Activated naive CD4-positive, alpha-beta T cell treated with anti-CD3 and anti-CD28 coated beads for 36 hours (primary cell): ENCODE measurements at regions not wholly inside any gene's neighbourhood (a gene's known extent, or its start where the extent isn't known, plus 50 kb on each side); places are given as distances from the start of the nearest gene placed in this dataset.

Experiments
- CTCF ChIA-PET: fragments of 350-600 bp; sonication (Branson Sonifier 250); formaldehyde crosslinking; loops from one replicate; lab custom pipeline; 2021; ENCODE audit warnings: antibody characterized with exemption; lab: Charles Lee
- DNase-seq: peaks from one replicate; pipeline ENCODE4 v3.0.0-alpha.2; 2020
- H3K27ac Mint-ChIP-seq: one replicate; pipeline ENCODE4 v1.8.0; 2021; ENCODE audit warnings: mild to moderate bottlenecking, mixed read lengths
- H3K27me3 Mint-ChIP-seq: one replicate; pipeline ENCODE4 v1.8.0; 2021; ENCODE audit warnings: low read depth, mixed read lengths
- H3K36me3 Mint-ChIP-seq: one replicate; pipeline ENCODE4 v1.8.0; 2021; ENCODE audit warnings: low read depth, mixed read lengths
- H3K4me1 Mint-ChIP-seq: one replicate; pipeline ENCODE4 v1.8.0; 2021; ENCODE audit warnings: low read depth, mixed read lengths
- H3K4me3 Mint-ChIP-seq: one replicate; pipeline ENCODE4 v1.8.0; 2021; ENCODE audit warnings: mild to moderate bottlenecking, moderate library complexity, mixed read lengths
- H3K9me3 Mint-ChIP-seq: one replicate; pipeline ENCODE4 v1.8.0; 2021; ENCODE audit warnings: mixed read lengths
- intact Hi-C: fragments of 100-400 bp; cut with micrococcal nuclease; formaldehyde crosslinking; loops from one replicate; pipeline ENCODE4 v1.15.1; 2023

DNA sequence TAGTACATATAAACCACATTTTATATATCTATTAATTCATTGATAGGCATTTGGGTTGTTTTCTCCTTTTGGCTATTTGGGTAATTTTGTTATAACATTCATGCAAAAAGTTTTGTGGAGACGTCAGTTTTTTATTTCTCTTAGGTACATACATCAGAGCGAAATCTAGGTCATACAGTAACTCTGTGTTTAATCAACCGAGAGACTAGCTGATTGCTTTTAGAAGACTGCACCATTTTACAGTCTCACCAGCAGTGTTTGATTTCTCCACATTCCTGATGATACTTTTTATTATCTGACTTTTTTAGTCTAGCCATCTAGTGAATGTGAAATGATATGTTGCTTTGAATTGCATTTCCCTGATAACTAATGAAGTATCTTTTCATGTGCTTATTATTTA, 1019.3 kb downstream of the NSUN3 start:
- Mint-ChIP-seq H3K9me3 (peaks cover 5% of the 10 kb centered on the region), H3K36me3 (no peaks in the 10 kb centered on the region), H3K27me3 (no peaks in the 10 kb centered on the region), H3K4me1 (no peaks in the 10 kb centered on the region), H3K27ac (no peak overlapping the region), H3K4me3 (no peak overlapping the region)
- DNase-seq = no peak
- intact Hi-C loops = no loop called here
- CTCF ChIA-PET = no interaction called here

DNA sequence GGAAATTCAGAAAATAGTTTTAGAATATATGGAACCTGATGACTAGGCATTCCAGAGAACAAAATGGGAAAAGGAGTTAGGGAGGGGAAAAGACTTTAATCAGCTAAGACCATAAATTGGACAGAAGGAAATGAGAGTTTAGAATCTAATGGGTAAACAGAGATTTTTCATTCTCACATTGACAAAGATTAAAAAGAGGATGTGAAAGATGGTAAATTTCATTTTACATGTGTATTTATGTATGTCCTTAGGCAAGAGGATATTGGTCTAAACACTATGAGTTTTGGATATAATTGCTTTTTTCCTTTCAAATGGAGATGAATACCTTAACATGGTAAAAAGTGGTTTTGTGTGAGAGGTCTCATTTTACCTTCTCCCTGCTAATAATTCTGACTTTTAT, 1021.9 kb downstream of the NSUN3 start:
- peaks cover 1% of the 10 kb centered on the region for H3K9me3 Mint-ChIP-seq
- CTCF ChIA-PET = no interaction called here
- H3K27ac Mint-ChIP-seq = no peak overlapping the region
- no peak overlapping the region for H3K4me3 Mint-ChIP-seq
- intact Hi-C loops = no loop called here
- H3K36me3 Mint-ChIP-seq = no peaks in the 10 kb centered on the region
- H3K4me1 Mint-ChIP-seq = no peaks in the 10 kb centered on the region
- DNase-seq = no peak
- H3K27me3 Mint-ChIP-seq = no peaks in the 10 kb centered on the region

DNA sequence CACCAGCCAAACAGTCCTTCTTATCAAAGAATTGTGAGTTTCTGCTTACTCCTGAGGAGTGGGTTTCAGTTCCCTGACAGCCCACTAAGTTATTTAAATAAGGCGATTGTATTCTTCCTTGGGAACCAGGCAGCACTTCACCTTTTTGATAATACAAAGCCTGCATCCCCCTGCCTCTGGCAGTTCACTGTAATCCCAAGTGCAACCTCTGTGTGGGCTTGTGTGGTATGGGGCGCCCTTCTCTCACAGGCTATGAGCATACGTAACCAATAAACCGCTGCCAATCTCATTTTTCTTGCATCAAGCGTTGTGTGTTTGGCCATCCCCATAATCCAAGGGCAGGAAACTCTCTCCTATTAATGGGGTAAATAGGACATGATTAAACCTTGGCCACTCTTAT, 1025.6 kb downstream of the NSUN3 start:
- Mint-ChIP-seq H3K36me3 (no peaks in the 10 kb centered on the region), H3K4me1 (no peaks in the 10 kb centered on the region), H3K27ac (no peak overlapping the region), H3K9me3 (peaks cover 3% of the 10 kb centered on the region), H3K27me3 (no peaks in the 10 kb centered on the region), H3K4me3 (no peak overlapping the region)
- DNase-seq = no peak
- CTCF ChIA-PET = no interaction called here
- intact Hi-C loops = no loop called here

DNA sequence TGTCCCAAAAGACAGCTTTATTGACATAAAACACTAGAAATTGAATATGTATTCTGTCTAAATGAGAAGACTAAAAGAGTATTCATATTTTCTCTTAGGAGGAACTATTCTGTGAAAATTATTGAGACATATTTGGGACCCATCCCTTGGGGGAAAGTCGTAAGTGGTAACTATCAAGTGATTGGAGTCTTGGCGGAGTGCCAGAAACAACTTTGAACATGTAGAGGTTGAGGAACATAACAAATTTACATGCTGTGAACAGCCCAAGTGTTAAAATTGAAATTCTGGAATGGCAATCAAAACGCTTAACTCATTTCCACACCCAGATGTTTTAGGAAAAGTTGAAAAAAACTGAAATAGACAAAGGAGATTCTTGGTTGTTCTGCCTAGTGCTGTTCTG, 1034.6 kb downstream of the NSUN3 start:
- Mint-ChIP-seq H3K4me1 (no peaks in the 10 kb centered on the region), H3K36me3 (no peaks in the 10 kb centered on the region), H3K27ac (no peak overlapping the region), H3K27me3 (no peaks in the 10 kb centered on the region), H3K9me3 (peaks cover 17% of the 10 kb centered on the region), H3K4me3 (no peak overlapping the region)
- intact Hi-C loops = no loop called here
- CTCF ChIA-PET = no interaction called here
- DNase-seq = no peak

DNA sequence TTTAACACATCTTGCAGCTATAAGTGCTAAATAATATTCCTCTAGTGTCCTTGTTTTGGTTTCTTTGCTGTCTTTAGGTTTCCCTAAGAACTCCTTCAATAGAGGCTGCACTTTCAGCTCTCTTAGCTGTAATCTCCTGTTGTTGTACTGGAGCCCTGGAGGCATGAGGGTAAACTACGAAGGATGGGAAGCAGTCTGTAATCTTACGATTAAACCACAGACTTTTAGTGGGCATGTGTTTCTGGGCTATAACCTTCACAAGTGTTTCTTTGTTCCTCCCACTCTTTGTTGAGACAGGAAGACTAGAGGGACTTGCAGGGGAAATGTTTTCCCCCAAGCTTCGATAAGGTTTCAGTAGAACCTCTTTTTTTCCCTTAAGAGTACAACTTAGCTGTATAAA, 1058.1 kb downstream of the NSUN3 start:
- H3K27me3 Mint-ChIP-seq = no peaks in the 10 kb centered on the region
- DNase-seq = no peak
- H3K27ac Mint-ChIP-seq = no peak overlapping the region
- no peak overlapping the region for H3K4me3 Mint-ChIP-seq
- H3K9me3 Mint-ChIP-seq = peaks cover 5% of the 10 kb centered on the region
- no peaks in the 10 kb centered on the region for H3K36me3 Mint-ChIP-seq
- CTCF ChIA-PET = no interaction called here
- intact Hi-C loops = no loop called here
- H3K4me1 Mint-ChIP-seq = no peaks in the 10 kb centered on the region

DNA sequence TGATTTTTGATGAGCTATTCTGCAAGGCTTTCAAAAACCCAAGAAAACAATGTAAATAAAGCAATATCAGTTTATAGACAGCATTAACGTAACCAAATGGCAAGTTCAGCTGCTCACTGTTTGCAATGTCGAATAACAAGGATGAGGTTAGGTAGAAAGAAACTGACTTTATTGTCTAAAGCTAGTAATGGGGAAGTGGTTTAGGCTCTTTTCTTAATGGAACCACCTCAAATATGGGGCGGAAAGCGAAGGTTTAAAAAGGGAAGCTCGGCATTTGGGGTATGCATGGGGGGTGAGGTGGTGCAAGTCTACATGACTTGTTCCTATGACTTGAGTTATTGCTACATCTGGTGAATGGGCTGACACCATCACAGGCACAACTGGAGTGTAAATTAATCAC, 1060.2 kb downstream of the NSUN3 start:
- Mint-ChIP-seq H3K27me3 (no peaks in the 10 kb centered on the region), H3K9me3 (peaks cover 3% of the 10 kb centered on the region), H3K4me3 (no peak overlapping the region), H3K4me1 (no peaks in the 10 kb centered on the region), H3K36me3 (no peaks in the 10 kb centered on the region), H3K27ac (no peak overlapping the region)
- CTCF ChIA-PET = no interaction called here
- intact Hi-C loops = no loop called here
- no peak for DNase-seq

DNA sequence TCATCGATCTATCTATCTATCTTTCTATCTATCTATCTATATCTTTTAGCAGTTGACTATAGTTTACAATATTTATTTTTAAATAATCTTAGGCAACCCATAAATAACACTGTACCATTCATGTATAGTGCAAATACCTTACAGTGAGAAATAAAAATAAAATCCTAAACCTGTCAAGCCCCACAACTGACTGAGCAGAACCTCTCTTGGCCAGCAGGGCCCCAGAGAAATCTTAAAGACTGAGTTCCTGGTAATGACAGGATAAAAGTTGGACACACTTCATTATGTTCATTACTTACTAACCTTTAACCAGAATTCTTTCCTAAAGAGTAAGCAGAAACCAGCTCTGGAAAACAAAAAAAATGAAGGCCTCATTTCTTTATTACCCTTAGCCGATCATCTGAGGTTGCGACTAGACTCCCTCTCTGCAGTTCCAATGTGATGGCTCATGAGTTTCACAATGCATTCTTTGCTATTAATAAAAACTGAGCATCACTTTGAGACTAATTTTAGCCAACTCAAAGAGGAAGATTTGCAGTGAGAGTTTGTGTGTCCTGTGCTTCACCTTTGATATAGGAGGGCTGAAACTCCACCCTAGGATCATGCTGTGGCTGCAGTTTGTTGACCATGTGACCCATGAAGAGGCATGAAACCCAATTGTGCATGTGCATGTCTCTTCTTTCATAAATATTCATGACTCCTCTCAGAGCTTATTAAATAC, 1072.0 kb downstream of the NSUN3 start:
- DNase-seq = no peak
- no peaks in the 10 kb centered on the region for H3K36me3 Mint-ChIP-seq
- no peak overlapping the region for H3K4me3 Mint-ChIP-seq
- no peak overlapping the region for H3K27ac Mint-ChIP-seq
- H3K9me3 Mint-ChIP-seq = peaks cover 4% of the 10 kb centered on the region
- CTCF ChIA-PET = interaction anchor here (1.1 kb wide), 1 partner anchor 30 kb away, joined by 3 read pairs; no protein-coding TSS in a partner anchor
- H3K27me3 Mint-ChIP-seq = no peaks in the 10 kb centered on the region
- intact Hi-C loops = no loop called here
- H3K4me1 Mint-ChIP-seq = no peaks in the 10 kb centered on the region

DNA sequence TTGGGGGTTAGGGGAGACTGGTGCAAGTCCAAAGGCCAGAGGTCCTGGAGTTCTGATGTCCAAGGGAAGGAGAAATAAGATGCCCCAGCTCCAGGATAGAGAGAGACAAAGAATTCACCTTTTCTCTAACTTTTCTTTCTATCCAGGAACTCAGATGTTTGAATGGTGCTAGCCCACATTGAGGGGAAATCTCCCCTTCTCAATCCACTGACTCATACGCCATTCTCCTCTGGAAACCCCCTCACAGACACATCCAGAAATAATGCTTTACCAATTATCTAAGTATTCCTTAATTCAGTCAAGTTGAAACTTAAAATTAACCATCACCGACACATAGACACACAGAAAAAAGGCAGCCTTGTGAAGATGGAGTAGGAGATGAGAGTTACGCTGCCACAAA, 1085.2 kb downstream of the NSUN3 start:
- intact Hi-C loops = no loop called here
- CTCF ChIA-PET = no interaction called here

DNA sequence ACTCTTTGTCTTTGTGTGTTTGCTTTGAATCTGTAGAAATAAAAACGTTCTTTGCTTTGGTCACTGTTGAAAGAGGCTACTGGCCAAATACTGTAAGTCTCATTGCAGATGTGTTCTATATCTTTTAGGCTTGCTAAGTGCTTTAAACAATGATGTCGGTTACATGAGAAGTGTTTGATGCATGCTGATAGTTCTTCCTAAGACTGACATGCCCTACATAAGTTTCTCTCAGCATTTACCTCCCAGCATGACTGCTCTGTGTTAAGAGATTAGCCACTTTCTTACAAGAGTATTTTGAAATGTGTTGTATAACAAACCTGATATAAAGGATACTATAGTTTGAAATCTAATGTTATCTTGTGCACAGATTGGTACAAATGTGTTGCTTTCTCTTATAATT, 1088.7 kb downstream of the NSUN3 start:
- no peaks in the 10 kb centered on the region for H3K27me3 Mint-ChIP-seq
- no peaks in the 10 kb centered on the region for H3K4me1 Mint-ChIP-seq
- DNase-seq = no peak
- H3K9me3 Mint-ChIP-seq = peaks cover 9% of the 10 kb centered on the region
- no peak overlapping the region for H3K27ac Mint-ChIP-seq
- no peaks in the 10 kb centered on the region for H3K36me3 Mint-ChIP-seq
- no peak overlapping the region for H3K4me3 Mint-ChIP-seq
- CTCF ChIA-PET = no interaction called here
- intact Hi-C loops = no loop called here

More for the DNA sequence above, 1085.2 kb downstream of the NSUN3 start:
- Mint-ChIP-seq H3K36me3 (no peaks in the 10 kb centered on the region), H3K27ac (no peak overlapping the region), H3K27me3 (no peaks in the 10 kb centered on the region), H3K4me3 (no peak overlapping the region), H3K4me1 (no peaks in the 10 kb centered on the region), H3K9me3 (peaks cover 3% of the 10 kb centered on the region)
- no peak for DNase-seq

DNA sequence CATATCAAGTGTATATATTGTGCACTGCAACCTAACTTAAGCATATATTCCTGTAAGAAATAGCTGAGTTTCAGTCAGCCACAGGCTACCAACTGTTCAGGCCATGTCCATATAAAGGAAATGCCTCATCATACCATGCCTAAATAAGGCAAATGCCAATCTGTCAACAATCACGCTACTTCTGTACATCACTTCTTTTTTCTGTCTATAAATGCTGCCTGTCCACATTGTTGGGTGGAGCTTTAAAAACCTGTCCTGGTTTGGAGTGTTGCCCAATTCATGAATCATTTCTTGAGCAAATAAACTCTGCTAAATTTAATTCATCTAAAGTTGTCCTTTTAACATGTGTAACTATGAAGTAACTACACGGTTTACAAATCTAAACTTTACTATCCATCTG, 1091.9 kb downstream of the NSUN3 start:
- intact Hi-C loops = no loop called here
- no peak overlapping the region for H3K4me3 Mint-ChIP-seq

DNA sequence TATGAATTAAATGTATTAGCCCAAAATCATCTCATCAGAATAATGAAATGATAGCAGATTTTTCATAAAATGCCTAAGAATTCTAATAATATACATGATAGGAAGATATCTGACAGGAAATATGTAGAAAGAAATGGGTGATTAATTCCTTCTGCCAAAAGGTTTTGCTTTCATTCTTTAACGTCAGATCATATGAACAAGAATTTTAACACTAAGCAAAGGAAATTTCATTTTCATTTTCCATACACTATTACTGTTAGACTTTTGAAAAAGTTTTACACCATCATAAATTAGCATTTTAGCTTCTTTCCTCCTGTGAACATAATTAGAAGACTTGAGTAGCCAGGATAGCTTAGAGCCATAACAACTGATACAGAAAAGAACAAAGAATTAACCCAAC, 1099.9 kb downstream of the NSUN3 start:
- DNase-seq = no peak
- no peaks in the 10 kb centered on the region for H3K27me3 Mint-ChIP-seq
- H3K4me3 Mint-ChIP-seq = no peak overlapping the region
- no peaks in the 10 kb centered on the region for H3K4me1 Mint-ChIP-seq
- intact Hi-C loops = no loop called here
- H3K27ac Mint-ChIP-seq = no peak overlapping the region
- CTCF ChIA-PET = no interaction called here
- H3K9me3 Mint-ChIP-seq = peaks cover 5% of the 10 kb centered on the region
- no peaks in the 10 kb centered on the region for H3K36me3 Mint-ChIP-seq

More for the DNA sequence above, 1091.9 kb downstream of the NSUN3 start:
- no peaks in the 10 kb centered on the region for H3K27me3 Mint-ChIP-seq
- H3K9me3 Mint-ChIP-seq = peaks cover 21% of the 10 kb centered on the region
- no peak for DNase-seq
- H3K27ac Mint-ChIP-seq = no peak overlapping the region
- CTCF ChIA-PET = no interaction called here
- H3K36me3 Mint-ChIP-seq = no peaks in the 10 kb centered on the region
- H3K4me1 Mint-ChIP-seq = no peaks in the 10 kb centered on the region

DNA sequence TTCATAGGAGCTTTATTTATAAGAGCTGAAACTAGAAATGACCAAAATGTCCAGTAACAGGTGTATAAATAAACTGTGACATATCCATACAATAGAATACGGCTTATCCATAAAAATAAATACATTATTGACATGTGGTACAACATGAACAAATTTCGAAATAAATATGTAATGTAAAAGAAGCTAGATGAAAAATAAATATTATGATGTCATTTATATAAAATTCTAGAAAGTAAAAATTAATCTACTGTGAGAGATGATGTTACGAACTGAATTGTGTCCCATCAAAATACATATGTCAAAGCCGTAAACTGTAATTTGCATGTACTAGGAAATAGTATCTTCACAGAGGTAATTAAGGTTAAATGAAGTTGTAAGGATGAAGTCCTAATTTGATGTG, 1104.9 kb downstream of the NSUN3 start:
- Mint-ChIP-seq H3K36me3 (no peaks in the 10 kb centered on the region), H3K4me1 (no peaks in the 10 kb centered on the region), H3K27me3 (no peaks in the 10 kb centered on the region), H3K4me3 (no peak overlapping the region), H3K27ac (no peak overlapping the region), H3K9me3 (peaks cover 3% of the 10 kb centered on the region)
- intact Hi-C loops = no loop called here
- CTCF ChIA-PET = no interaction called here
- no peak for DNase-seq

DNA sequence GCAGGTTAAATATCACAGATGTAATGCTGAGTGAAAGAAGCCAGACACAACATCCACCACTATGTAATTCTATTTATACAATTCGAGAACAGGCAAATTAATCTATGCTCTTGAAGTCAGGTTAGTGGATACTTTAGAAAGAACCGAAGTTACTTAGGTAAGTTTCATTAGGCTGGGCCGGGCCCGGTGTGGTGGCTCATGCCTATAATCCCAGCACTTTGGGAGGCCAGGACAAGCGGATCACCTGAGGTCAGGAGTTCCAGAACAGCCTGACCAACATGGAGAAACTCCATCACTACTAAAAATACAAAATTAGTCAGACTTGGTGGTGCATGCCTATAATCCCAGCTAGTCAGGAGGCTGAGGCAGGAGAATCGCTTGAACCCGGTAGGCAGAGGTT, 1105.7 kb downstream of the NSUN3 start:
- Mint-ChIP-seq H3K4me3 (no peak overlapping the region), H3K27ac (no peak overlapping the region), H3K27me3 (no peaks in the 10 kb centered on the region), H3K36me3 (no peaks in the 10 kb centered on the region), H3K9me3 (peaks cover 3% of the 10 kb centered on the region), H3K4me1 (no peaks in the 10 kb centered on the region)
- intact Hi-C loops = no loop called here
- no peak for DNase-seq
- CTCF ChIA-PET = no interaction called here
